NCI-H526 (cell line): ENCODE measurements at regions not wholly inside any gene's neighbourhood (a gene's known extent, or its start where the extent isn't known, plus 50 kb on each side); places are given as distances from the start of the nearest gene placed in this dataset.

Experiments
- DNase-seq, 2 experiments: peaks; one replicate each; lab custom pipeline; 2025; lab: John Stamatoyannopoulos, UW

DNA sequence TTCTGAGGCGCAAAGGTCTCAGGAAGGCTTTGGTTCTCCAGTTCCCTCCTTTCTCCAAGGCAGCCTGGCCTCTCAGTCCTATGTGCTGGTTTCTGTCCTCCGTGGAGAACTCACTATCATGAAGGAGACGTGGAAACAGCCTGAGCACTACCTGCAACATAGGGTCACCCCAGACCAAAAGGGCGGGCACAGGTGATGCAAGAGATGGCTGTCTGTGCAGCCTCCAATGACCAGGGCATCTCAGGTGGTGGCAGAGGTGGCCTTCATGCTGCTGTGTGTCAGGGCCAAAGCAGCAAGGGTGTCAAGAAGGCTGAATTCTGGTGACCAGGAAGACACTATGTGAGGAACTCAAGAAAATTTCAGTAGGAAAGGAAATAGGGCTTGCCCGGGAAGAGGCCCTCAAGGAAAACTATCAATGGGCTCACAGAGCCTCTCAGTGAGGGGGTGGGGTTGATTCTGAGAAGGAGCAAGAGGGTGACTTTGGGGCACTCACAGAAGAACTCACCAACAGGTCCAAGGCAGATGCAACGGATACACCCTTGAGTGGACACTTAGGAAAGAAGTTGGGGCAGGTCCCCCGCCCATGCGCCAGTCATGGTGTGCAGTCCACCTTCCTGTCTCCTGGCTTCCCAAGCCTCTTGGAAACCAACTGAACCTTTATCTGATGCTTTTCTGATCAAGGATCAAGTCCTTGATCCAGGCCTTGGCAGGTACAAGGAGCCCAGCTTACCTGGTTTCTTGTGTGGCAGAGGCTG is 212.3 kb upstream of the B3GAT1 start:
- DNase-seq: no peak

DNA sequence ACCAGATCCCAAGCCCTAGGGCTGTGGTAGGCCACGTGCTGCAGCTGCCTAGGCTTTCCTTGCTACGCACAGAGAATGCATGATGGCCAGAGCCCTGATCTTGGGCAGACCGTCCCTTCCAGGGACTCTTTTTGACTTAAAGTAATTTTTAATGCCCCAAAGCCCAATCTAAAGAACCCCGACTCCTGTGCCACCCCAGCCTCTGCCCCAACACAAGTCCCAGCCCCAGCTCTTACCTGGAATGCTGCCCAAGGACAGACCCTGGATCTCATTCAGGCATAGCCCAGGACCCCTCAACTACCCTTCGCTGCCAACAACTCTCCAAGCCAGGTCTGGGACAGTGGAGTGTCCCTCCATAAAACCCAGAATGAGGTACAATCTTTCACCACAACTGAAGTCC is 211.7 kb upstream of the B3GAT1 start:
- DNase-seq: no peak

DNA sequence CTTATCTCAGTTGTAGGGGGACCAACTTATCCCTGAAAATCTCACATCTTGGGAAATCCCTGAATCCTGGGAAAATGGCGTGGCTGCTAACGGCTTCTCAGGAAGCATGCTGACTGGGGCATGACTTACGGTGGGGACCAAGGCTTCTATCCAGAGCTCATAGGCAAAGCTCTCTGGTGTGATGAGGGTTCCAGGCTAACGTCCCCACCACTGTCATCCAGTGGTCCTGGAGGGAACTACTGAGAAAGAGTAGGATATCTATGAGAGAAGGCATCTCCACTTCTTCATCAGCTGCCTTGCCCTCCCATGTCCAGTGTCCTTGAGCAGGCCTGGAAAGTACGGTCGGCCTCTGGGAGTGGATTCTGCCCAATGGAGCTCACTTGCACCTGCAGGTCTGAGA is 210.4 kb upstream of the B3GAT1 start:
- DNase-seq: no peak

DNA sequence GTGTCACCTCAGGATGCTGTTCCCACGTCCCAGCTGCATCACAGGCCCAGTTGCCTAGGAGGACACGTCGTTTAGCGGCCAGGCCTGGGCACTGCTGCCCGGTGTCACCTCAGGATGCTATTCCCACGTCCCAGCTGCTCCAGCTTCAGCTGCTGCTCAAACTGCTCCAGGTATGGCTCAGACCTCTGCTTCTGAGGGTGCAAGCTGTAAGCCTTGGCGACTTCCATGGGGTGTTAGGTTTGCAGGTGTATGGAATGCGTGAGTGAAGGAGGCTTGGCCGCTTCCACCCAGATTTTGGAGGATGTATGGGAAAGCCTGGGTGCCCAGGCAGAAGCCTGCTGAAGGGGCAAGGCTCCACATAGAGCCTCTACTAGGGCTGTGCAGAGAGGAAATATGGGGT is 205.3 kb upstream of the B3GAT1 start:
- no peak for DNase-seq

DNA sequence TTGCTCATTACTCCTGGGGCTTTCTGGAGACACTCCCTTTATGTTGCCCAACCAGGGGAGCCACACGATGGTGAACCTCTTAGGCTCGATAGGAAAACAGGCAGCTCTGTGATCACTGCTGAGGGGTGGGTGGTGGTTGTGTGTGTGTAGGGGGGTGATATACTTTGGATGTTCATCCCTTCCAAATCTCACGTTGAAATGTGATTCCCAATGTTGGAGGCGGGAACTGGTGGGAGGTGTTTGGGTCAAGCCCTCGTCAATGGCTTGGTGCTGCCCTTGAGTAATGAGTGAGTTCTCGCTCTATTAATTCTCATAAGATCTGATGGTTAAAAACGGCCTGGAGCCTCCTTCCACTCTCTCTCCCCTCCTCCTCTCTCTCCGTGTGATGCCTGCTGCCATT is 204.0 kb upstream of the B3GAT1 start:
- no peak for DNase-seq

DNA sequence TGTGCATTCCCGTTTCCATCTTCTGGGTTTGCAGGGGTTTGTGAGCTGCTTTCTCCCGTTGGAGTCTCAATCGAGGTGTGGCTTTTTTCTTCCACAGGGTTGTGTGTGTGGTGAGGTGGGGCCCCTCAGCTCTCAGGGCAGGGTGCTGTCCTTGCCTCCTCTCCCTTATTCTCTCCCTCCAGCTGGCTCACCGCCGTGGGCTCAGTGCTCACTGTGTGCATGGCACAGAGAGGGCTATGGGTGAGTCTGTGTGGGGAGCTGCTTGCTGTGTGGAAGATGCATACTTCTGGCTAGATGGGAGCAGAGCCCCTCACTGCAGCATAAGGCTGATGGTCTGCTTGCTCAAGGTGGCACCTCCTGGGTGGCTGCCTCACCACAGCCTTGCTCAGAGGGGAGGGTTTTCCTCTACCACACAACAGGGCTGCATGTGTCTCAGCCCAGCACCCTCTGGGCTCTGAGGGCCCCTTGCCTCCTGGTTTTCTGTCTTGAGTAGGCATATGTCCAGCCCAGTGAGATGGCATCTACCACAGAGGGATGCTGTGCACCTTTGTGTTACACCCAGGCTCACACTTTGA is 203.1 kb upstream of the B3GAT1 start:
- no peak for DNase-seq

DNA sequence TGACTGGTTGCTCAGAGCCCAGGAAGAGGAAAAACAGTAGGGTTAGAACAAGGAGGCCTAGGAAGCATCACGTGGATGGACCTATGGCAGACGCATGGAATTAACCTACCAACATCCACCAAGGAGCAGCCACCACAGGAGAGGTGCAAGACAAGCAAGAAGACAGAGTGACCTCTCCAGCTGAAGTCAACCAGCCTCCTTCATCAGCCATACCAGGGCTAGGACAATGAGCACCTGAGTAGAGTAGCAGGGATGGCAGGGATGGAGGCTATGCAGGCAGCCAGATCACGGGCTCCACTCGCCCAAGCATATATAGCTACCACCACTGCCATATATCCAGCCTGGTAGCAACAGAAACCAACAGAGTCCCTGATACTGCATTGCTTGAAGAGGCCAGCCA is 202.1 kb upstream of the B3GAT1 start:
- no peak for DNase-seq

DNA sequence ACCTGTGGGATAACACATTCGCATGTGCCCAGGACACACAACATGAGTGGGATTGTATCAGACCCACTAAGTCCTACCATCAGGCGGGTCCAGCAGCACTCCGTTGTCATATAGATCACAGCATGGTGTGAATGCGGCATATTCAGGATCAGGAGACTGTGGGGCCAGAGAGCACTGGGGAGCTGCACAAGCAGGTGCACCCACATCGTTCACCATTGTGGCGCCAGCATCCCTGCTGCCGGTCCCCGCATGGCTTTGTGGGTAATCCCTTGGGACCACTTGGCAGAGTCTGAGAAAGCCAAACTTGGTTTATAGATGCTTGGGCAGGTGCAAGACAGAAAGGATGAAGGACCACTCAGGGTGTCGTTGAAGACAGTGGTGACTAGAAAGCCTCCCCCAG is 201.6 kb upstream of the B3GAT1 start:
- no peak for DNase-seq

DNA sequence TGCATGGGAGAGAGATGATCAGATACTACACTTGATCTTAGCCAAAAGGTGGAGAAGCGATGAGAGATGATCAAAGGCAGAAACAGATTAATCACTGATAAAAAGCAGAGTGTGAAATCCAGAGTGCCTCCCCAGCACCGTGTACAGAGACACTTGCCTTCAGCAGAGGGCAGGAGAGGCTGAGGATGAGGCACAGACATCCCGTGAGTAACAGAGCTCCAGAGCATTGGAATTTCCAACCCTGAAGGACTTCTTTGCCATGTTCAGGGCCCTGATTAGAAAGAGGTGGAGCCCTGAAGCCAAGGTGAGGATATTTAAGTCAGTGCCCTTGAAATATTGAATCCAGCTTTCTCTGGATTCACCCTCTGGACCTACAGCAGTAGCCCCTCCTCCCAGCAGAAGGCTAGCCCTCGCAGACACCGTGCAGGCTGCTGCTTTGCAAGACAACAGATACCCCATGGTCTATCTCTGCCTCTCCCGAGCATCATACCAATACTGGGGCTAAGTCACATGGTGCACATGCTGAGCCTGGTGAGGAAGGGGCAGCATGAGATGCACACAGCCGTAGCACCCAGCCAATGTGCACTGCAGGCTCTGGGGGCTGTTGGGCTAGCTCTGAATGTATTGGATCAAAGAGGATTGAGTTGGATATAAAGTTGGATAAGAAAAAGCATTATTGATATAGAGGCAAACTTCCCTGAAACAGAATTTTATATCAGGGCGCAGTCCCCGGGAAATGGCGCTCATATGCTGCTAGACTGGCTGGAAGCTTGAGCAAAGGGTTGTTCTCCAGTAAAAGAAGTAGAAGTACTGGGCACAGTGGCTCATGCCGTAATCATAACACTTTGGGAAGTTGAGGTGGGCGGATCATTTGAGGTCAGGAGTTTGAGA is 200.3 kb upstream of the B3GAT1 start:
- DNase-seq: no peak

DNA sequence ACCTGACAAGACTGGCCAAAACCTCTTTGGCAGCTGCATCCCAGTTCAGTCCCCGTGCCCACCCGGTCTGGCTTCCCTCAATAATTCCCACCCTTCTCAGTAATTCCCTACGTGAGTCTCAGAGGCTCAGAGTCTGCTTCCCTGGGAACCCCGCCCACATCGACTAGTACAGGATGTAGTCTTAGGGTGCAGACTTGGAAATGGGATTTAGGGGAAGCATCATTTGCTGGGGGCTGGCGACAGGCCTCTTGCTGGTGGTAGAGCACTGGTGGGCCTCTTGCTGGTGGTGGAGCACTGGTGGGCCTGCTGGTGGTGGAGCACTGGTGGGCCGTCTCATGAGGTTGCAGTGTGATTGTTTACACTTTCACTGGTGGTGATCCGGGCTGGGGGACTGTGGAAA is 199.5 kb upstream of the B3GAT1 start:
- no peak for DNase-seq

DNA sequence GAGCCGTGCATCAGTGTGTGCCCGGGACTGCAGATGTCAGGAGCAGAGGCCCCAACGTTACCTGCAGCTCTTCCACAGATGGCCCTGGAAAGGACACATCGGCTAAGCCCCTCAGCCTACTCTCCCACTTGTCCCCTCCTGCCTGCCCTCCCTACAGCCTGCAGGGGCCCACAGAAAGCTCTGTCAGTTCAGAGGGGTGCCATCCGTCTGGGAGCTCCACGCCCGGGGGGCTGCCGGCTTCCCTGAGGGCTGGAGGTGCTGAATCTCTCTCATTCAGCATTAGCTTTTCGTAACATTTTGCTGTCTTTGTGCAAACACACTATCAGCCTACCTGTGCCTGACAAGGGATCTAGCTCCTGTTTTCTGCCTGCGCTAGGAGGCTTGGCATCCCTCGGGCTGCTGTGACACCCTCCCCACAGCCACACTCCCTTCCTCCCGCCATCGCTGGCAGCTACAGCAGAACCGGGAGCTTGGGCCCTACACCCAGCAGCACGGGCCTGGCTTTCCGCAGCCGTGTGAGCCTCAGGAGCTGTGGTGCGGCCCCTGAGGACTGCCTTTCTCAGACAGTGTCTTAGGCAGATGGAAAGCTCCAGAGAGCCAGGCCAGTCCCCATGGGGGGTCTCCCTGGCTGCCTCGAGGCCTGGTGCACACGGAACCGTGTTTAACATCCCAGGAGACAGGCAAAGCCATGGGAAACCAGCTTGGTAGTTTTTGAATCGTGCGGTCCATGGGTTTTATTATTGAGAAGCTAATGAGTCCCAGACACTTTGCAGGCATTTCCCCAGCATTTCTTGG is 198.3 kb upstream of the B3GAT1 start:
- DNase-seq: no peak

DNA sequence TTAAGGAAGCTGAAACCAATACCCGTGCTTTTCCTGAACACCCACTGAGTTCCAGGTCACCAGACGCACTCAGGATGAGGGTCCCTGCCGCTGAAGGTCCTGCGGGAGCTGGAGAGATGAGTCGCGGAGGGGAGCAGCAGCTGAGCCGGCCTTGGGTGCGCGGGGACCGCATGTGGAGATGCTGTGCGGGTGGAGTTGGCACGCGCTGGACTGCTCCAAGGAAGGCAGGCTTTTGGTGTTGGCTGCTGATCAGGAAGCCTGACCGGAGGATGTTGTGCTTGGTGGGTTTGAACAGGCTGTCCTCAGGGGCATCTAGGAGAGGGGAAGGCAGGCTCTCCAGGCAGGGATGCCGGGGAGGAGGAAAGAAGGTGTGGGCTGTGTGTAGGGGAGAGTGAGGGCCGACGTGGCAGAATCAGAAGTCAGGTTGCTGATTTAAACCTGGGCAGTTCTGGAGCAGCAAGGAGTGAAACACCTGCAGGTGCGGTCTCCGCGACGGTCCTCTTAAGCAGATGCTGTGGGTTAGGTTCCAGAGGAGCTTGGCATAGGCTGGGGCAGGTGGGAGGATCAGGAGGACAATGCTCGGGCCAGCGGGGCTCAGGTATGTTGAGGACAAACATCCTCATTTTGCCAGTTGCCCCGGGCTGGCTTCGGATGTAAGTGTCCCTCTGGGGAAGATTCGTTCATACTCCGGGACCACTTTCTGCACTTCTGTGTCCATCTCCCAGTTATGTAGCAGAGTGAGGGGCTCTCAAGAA is 197.5 kb upstream of the B3GAT1 start:
- no peak for DNase-seq

DNA sequence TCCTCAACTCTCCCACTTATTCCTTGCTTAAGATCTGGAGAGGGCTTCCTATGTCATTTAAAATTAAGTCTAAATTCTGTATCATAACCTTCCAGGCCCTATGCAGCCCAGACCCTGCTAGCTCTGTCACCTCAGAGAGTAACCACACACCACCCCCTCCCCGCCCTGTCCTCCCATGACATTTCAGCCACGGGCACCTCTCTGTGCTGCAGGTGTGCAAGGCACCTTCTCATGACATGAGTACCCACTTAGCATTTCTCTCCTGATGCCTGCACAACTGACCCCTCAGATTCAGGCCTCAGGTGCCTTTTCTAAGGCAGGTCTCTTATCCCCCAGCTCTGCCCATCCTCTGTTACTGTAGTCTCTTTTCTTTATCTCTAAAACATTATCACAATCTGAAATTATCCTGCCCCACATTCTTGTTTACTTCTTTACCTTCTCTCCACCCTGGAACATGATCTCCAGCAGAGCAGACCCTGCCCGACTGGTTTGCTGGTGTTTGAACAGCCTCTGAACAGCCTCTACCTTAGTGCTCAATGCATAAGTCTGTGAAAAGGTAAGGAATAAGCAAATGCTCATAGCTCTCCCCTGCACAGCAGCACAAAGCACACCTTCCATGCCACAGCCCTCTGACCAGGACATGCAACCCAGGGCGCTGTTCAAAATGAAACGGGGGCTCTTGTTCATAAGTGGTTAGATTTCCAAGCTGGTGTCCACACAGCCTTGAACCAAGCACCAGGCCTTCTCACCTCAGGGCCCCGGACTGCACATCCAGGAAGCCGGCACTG is 196.1 kb upstream of the B3GAT1 start:
- peak; percentile 80 to 84 for DNase-seq

DNA sequence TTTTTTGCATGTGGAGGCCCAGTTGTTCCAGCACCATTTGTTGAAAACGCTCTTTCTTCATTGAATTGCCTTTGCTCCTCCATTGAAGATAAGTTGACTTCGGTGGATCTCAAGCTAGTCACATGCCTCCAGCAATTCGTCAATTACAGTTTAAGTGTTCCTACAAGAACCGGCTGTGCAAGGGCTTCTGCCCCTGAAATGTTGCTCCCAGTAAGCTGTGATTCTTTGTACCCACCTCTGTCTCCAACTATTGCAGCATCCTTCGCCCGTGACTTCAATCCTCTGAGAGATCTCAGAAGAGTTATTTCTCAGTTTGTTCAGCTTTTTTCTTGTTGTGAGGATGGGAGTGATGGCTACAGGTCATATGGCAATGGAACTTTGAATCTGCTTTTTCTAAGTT is 194.2 kb upstream of the B3GAT1 start:
- DNase-seq: no peak

DNA sequence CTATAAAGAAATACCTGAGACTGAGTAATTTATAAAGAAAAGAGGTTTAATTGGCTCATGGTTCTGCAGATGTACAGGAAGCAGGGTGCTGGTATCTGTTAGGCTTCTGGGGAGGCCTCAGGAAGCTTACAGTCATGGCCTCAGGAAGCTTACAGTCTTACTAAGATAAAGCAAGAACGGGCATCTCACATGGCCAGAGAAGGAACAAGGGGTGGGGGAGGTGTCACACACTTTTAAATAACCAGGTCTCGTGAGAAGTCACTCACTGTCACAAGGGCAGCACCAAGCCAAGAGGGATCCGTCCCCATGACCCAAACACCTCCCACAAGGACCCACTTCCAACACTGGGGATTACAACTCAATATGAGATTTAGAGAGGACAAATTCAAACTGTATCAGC is 192.8 kb upstream of the B3GAT1 start:
- no peak for DNase-seq

DNA sequence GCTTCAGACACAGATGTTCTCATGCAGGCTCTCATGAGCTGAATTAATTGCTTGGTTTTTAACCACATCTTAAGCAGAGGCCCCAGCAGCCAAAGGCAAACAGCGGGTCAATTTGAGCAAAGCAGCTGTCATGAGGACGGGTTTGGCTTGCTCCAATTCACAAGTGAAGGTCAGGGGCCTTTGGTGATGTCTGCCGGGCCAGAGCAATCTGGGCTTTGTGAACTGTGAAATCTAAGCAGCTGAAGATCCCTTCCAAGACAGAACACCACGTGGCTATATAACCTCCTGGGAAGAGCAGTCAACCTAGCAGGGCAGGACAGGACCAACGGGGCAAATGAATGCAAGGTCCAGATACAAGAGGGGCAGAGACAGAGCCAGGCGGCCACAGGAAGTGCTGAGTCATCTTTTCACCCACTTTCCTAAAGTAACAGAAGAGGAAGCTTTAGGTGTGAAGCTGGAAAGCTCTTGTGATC is 187.3 kb upstream of the B3GAT1 start:
- DNase-seq: no peak

DNA sequence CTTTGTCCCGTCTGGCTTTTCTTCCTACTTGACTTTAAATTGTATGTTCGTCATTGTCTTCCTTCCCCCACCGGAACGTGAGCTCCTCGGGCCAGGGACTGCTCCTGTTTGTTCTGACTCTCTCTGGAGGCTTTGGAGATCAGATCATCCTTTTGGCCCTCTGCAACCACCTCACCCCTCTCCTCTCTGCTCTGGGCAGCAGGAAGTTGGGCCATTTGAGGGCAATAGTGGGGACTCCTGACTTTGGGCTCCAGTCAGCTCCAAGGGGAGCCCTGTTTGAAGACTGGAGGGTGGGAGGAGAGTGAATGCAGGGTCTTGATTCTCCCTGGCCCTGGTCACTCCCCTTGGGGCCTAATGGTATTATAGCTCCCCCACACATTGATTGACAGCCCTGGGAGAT is 186.3 kb upstream of the B3GAT1 start:
- DNase-seq: no peak

DNA sequence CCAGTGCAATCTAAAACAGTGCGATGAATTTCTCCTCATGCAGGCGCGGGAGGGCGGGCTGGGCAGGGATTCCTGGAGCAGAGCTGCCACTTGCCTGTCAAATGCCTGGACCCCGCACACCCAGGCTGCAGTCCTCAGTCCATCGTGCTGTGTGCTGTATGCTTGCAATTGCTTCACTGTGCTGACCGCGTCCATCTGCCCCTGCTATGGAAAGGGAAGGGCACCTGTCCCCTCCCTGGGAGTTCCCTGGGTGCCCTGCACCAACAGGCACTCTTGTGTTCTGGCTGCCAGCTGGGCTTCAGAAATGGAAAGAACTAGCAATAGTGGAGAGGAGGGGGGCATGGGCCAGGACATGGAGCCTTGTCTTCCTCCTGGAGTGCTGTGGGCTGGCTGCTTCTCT is 185.4 kb upstream of the B3GAT1 start:
- DNase-seq: no peak

DNA sequence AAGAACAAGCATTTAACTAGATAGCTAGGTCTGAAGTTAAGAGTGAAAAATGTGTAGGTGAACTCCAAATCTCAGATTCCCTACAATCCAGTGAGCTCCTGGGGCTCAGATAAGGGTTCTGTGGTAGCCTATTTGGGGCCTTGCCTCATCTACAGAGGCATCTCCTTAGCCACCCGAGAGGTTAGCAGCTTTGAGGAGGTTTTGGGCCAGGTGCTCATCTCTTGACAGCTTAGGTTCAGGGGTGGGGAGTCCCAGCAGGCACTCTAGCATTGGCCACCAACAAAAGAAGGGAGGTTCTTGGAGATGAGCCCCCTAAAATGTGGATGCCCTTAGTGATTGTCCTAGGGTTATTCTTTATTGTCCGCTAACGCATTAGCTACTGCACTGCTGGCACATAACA is 184.4 kb upstream of the B3GAT1 start:
- DNase-seq: no peak

DNA sequence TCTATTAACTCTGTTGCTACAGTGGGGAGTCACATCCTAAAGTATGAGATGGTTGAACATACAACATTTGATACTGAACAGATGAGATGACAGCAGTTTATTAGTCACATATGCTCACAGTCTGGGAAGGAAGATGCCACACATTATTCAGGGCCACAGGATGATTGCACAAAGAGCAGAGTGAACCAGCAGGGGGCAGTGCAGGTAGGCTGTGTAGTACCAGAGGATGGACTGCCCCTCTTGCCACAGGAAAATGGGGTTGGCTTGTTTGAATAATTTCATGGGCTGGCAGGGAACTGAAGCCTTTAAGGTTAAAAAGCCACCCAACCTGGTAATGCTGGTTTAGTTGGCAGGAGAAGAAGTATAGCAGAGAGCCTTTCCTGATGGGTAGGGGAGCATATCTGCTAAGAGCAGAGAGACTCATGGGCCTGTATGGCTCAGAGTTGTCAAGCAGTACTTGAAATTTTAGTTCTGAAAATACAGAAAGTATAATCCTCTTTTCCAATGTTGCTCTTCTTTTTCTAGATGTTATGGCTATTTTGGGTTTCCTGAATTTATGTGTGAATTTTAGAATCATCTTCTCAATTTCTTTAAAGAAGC is 180.4 kb upstream of the B3GAT1 start:
- DNase-seq: peak; percentile 84 to 97
